Fibroblast of the aortic adventitia (primary cell): ENCODE measurements at regions not wholly inside any gene's neighbourhood (a gene's known extent, or its start where the extent isn't known, plus 50 kb on each side); places are given as distances from the start of the nearest gene placed in this dataset.

Source experiments
- DNase-seq: peaks from one replicate; pipeline ENCODE4 v3.0.0-alpha.2; 2010; ENCODE audit warnings: low read depth
- H3K4me3 ChIP-seq: 2 replicates; pipeline ENCODE4 v1.5.1; 2011; ENCODE audit warnings: low read depth, mild to moderate bottlenecking, control low read depth, low read length, moderate library complexity
- TF ChIP-seq, protein P1 (sequence below): IDR thresholded peaks from 2 replicates; pipeline ENCODE4 v1.5.1; 2011; ENCODE audit warnings: mild to moderate bottlenecking, low read length, control low read depth, inconsistent platforms; ENCODE audit not compliant: insufficient read depth

- TF ChIP-seq, protein P1, sequence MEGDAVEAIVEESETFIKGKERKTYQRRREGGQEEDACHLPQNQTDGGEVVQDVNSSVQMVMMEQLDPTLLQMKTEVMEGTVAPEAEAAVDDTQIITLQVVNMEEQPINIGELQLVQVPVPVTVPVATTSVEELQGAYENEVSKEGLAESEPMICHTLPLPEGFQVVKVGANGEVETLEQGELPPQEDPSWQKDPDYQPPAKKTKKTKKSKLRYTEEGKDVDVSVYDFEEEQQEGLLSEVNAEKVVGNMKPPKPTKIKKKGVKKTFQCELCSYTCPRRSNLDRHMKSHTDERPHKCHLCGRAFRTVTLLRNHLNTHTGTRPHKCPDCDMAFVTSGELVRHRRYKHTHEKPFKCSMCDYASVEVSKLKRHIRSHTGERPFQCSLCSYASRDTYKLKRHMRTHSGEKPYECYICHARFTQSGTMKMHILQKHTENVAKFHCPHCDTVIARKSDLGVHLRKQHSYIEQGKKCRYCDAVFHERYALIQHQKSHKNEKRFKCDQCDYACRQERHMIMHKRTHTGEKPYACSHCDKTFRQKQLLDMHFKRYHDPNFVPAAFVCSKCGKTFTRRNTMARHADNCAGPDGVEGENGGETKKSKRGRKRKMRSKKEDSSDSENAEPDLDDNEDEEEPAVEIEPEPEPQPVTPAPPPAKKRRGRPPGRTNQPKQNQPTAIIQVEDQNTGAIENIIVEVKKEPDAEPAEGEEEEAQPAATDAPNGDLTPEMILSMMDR, result no peak
- DNase-seq, result no peak
- H3K4me3 ChIP-seq, result no peak overlapping the region
These were observed 131.5 kb upstream of the SNTG2 start for GRCh38 chr2:819121-819520.

DNA sequence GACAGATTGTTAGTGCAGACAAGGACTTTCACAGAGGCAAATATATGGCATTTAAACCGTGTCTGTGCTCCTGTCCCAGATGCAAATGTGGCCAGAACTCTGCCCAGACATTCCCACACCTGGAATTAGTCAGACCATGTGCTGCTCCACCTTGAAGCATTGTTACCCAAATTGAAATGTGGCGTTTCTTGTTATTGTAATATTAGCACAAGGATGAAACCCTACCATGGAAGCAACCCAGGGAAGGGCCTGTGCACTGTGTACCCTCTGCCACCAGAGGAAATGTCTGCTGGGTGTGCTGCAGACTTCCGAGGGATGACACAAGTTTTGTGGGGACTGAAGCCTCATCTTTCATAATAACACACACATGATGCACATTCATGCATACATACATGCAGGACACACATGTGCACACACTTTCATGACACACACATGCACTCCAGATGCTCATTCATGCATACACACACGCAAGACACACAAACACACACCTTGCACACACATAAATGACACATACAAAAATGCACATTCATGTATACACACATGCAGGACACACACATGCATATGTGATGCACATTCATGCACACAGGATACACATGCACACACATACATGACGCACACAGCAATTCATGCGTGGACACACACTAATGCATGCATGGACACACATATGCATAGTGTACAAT, 133.2 kb upstream of the SNTG2 start:
- H3K4me3 ChIP-seq, result no peak overlapping the region
- TF ChIP-seq, protein P1, result no peak
- no peak for DNase-seq

- no peak overlapping the region for H3K4me3 ChIP-seq
- TF ChIP-seq, protein P1, result no peak
These were observed 134.4 kb upstream of the SNTG2 start for GRCh38 chr2:816278-816677.

DNA sequence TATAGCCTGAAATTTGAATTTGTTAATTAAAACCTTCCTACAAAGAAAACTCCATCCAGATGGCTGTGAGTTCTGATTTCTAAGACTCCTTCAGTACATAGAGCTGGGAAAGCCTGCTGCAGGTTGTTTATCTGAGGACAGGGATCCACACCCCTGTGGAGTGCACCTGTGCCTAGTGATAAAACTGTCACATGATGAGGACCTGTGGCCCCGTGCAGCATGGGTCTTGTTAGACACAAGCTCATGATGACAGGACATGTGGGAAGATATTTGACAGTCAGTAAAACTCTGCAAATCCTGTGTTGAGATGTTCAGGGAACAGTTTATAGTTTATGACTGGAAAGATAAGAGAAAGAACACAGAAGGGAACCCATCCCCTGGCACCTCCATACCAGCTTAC, 133.2 kb upstream of the TMEM18 start:
- TF ChIP-seq, protein P1, result no peak
- DNase-seq, result no peak
- H3K4me3 ChIP-seq, result no peak overlapping the region

More at GRCh38 chr2:816278-816677, 134.4 kb upstream of the SNTG2 start:
- no peak for DNase-seq

GRCh38 chr2:807300-807699, 130.1 kb upstream of the TMEM18 start:
- DNase-seq, result no peak
- TF ChIP-seq, protein P1, result no peak
- no peak overlapping the region for H3K4me3 ChIP-seq

DNA sequence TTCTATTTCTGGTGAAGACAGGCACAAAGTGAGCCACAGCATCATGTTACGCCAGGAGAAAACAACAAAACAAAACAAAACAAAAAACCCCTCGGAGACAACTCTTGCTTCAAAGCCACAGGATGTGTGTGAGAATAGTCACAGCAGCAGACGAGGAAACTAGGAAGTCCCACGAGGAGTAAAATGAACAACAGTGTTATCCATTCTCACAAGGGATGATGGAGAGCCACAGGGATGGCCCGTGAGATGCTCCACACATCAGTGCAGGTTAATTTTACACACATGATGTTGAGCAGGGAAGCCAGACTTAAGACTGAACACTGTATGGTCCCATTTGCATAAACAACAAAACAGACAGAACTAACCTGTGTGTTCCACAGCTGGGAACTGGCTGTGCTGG, 128.5 kb upstream of the TMEM18 start:
- no peak overlapping the region for H3K4me3 ChIP-seq
- TF ChIP-seq, protein P1, result no peak
- no peak for DNase-seq

GRCh38 chr2:797993-798392, 120.8 kb upstream of the TMEM18 start:
- no peak for DNase-seq
- TF ChIP-seq, protein P1, result no peak
- no peak overlapping the region for H3K4me3 ChIP-seq
